Fibroblast of lung (primary cell): ENCODE measurements at regions not wholly inside any gene's neighbourhood (a gene's known extent, or its start where the extent isn't known, plus 50 kb on each side); places are given as distances from the start of the nearest gene placed in this dataset.

Experiments
- DNase-seq, 2 donors: peaks; one replicate each; pipeline versions ENCODE4 v3.0.0 to v3.0.0-alpha.2; 2010; ENCODE audit warnings: low read depth in 2 of 2
- H2AFZ ChIP-seq: 2 replicates; pipeline ENCODE4 v1.5.1; 2012; ENCODE audit warnings: low read length, control low read depth, inconsistent platforms
- H3K27ac ChIP-seq: 2 replicates; pipeline ENCODE4 v1.5.1; 2011; ENCODE audit warnings: low read length, control low read depth; ENCODE audit not compliant: insufficient read depth
- H3K27me3 ChIP-seq: 2 replicates; pipeline ENCODE4 v1.5.1; 2011; ENCODE audit warnings: mild to moderate bottlenecking, low read length; ENCODE audit not compliant: control insufficient read depth, insufficient read depth
- H3K36me3 ChIP-seq: 2 replicates; pipeline ENCODE4 v1.5.1; 2011; ENCODE audit warnings: low read length; ENCODE audit not compliant: control insufficient read depth, insufficient read depth
- H3K4me1 ChIP-seq: 2 replicates; pipeline ENCODE4 v1.5.1; 2011; ENCODE audit warnings: low read length; ENCODE audit not compliant: control insufficient read depth, insufficient read depth; ENCODE audit errors: extremely low read depth
- H3K4me2 ChIP-seq: 2 replicates; pipeline ENCODE4 v1.5.1; 2011; ENCODE audit warnings: low read length, control low read depth; ENCODE audit not compliant: insufficient read depth; ENCODE audit errors: extremely low read depth
- H3K4me3 ChIP-seq, 4 experiments: fragments of 200-600 bp in 1 of 4; sonication (generic) in 1 of 4; replicated peaks in 1 of 4; 2 replicates each; pipeline ENCODE4 v1.5.1; 2011 to 2016; ENCODE audit warnings: low read length in 4 of 4, low read depth in 3 of 4, mild to moderate bottlenecking in 3 of 4, control low read depth in 2 of 4, inconsistent platforms in 1 of 4, mixed read lengths in 1 of 4; ENCODE audit not compliant: insufficient read depth in 1 of 4; ENCODE audit errors: control extremely low read depth in 1 of 4
- H3K79me2 ChIP-seq: 2 replicates; pipeline ENCODE4 v1.5.1; 2012; ENCODE audit warnings: mild to moderate bottlenecking, low read length, inconsistent platforms; ENCODE audit not compliant: control insufficient read depth, insufficient read depth
- H3K9ac ChIP-seq: 2 replicates; pipeline ENCODE4 v1.5.1; 2011; ENCODE audit warnings: mild to moderate bottlenecking, low read length, control low read depth; ENCODE audit not compliant: insufficient read depth
- H3K9me3 ChIP-seq: 2 replicates; pipeline ENCODE4 v1.5.1; 2012; ENCODE audit warnings: low read depth, low read length; ENCODE audit not compliant: control insufficient read depth, insufficient read depth
- H4K20me1 ChIP-seq: 2 replicates; pipeline ENCODE4 v1.5.1; 2011; ENCODE audit warnings: low read length; ENCODE audit not compliant: control insufficient read depth, insufficient read depth; ENCODE audit errors: extremely low read depth
- CTCF ChIP-seq, 2 donors: IDR thresholded peaks in 1 of 2; conservative IDR thresholded peaks in 1 of 2; 1 replicate in 1 of 2; 2 replicates in 1 of 2; pipeline ENCODE4 v1.5.1; 2011 to 2012; ENCODE audit warnings: low read length in 2 of 2, control low read depth in 1 of 2, inconsistent platforms in 1 of 2, low read depth in 1 of 2, mild to moderate bottlenecking in 1 of 2
- EZH2 ChIP-seq: IDR thresholded peaks from 2 replicates; pipeline ENCODE4 v1.5.1; 2012; ENCODE audit warnings: low read length, control low read depth, mild to moderate bottlenecking; ENCODE audit errors: missing control alignments

GRCh38 chr14:48890333-48890732, 695.8 kb downstream of the RPS29 start:
- Histone ChIP-seq H3K4me2 (no peak overlapping the region), H3K79me2 (no peaks in the 10 kb centered on the region), H3K4me1 (no peaks in the 10 kb centered on the region), H3K27ac (no peak overlapping the region), H4K20me1 (no peaks in the 10 kb centered on the region), H3K36me3 (no peaks in the 10 kb centered on the region), H3K27me3 (no peaks in the 10 kb centered on the region), H3K4me3 (no peak overlapping the region), H2AFZ (no peak overlapping the region), H3K9ac (no peak overlapping the region), H3K9me3 (no peaks in the 10 kb centered on the region)
- DNase-seq: no peak
- no peak for TF ChIP-seq EZH2
- TF ChIP-seq CTCF (conservative IDR thresholded peaks at IDR 0.05 in 1 of 2, IDR thresholded peaks at IDR 0.05 in 1 of 2; ENCODE audit: low read depth in 1 of 2, low read length in 2 of 2): no peak

DNA sequence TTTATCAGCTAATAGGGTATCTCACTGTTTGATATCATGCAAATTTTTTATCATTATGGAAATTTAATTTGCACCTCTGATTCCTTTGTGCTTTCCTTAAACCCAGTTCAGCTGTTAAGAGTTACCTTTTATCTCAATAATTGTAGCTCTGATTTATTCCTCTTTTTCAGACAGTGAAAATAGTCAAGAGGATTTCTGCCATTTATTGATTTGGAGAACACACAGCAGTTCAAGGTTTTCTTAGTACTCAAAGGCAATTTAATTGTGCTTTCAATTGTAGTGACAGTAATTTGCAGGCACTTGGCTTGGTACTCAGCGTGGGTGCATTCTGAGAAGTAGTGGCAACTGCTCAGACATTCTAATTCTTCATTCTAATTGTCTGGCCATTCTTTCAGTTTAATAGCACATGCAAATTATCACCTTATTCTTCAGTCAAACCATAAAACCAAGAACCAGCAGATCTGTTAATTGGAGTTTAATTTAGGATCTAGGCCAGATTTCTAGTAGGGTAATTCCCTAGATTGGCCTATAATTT, 709.3 kb downstream of the RPS29 start:
- H3K4me3 ChIP-seq: no peak overlapping the region
- H3K27ac ChIP-seq: no peak overlapping the region
- TF ChIP-seq CTCF (conservative IDR thresholded peaks at IDR 0.05 in 1 of 2, IDR thresholded peaks at IDR 0.05 in 1 of 2; ENCODE audit: low read depth in 1 of 2, low read length in 2 of 2): no peak
- no peak for TF ChIP-seq EZH2
- H3K4me2 ChIP-seq: no peak overlapping the region
- H3K9me3 ChIP-seq: no peaks in the 10 kb centered on the region
- H2AFZ ChIP-seq: no peak overlapping the region
- H3K79me2 ChIP-seq: no peaks in the 10 kb centered on the region
- DNase-seq: no peak
- H3K36me3 ChIP-seq: no peaks in the 10 kb centered on the region
- H4K20me1 ChIP-seq: no peaks in the 10 kb centered on the region
- H3K4me1 ChIP-seq: no peaks in the 10 kb centered on the region
- no peak overlapping the region for H3K9ac ChIP-seq
- H3K27me3 ChIP-seq: no peaks in the 10 kb centered on the region

DNA sequence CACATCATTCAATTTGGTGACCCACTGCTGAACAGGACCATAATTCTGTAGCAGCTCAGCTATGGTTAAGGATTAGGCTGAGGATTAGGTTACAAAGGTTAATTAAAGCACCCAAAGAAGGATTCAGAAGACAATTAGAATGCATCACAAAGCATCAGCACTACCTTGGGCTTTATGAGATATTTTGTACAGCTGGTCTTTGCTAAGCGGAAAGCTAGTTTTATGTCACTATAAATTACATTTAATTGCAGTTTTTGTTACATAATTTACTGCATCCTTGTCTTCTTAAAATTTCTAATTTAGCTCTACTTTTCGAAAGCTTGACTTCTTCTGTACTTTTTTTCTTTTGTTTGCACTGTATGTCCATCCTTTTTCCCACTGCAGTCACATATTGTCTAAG, 711.5 kb downstream of the RPS29 start:
- no peak overlapping the region for H2AFZ ChIP-seq
- H3K4me1 ChIP-seq: no peaks in the 10 kb centered on the region
- H3K4me2 ChIP-seq: no peak overlapping the region
- H3K9me3 ChIP-seq: no peaks in the 10 kb centered on the region
- no peaks in the 10 kb centered on the region for H3K27me3 ChIP-seq
- H3K36me3 ChIP-seq: no peaks in the 10 kb centered on the region
- H3K27ac ChIP-seq: no peak overlapping the region
- H4K20me1 ChIP-seq: no peaks in the 10 kb centered on the region
- H3K4me3 ChIP-seq: no peak overlapping the region
- H3K9ac ChIP-seq: no peak overlapping the region
- no peaks in the 10 kb centered on the region for H3K79me2 ChIP-seq
- no peak for DNase-seq
- TF ChIP-seq EZH2 (no peak), CTCF (conservative IDR thresholded peaks at IDR 0.05 in 1 of 2, IDR thresholded peaks at IDR 0.05 in 1 of 2; ENCODE audit: low read depth in 1 of 2, low read length in 2 of 2) (no peak)
